Transverse colon (tissue), 4 donors: ENCODE measurements at regions not wholly inside any gene's neighbourhood (a gene's known extent, or its start where the extent isn't known, plus 50 kb on each side); places are given as distances from the start of the nearest gene placed in this dataset.

Source experiments
- DNase-seq: peaks from one replicate; pipeline ENCODE4 v3.0.0-alpha.2; 2019
- H3K27ac ChIP-seq, 4 donors: fragments of 200-600 bp; sonication (generic); 2 replicates each; pipeline ENCODE4 v1.5.1; 2016 to 2018; ENCODE audit warnings: inconsistent platforms in 4 of 4
- H3K27me3 ChIP-seq: fragments of 200-600 bp; sonication (generic); 2 replicates; pipeline ENCODE4 v1.5.1; 2017; ENCODE audit warnings: inconsistent platforms
- H3K36me3 ChIP-seq, 4 donors: fragments of 200-600 bp; sonication (generic); 2 replicates each; pipeline ENCODE4 v1.5.1; 2017 to 2019; ENCODE audit warnings: inconsistent platforms in 4 of 4
- H3K4me1 ChIP-seq, 4 donors: fragments of 200-600 bp; sonication (generic); 2 replicates each; pipeline ENCODE4 v1.5.1; 2017 to 2020; ENCODE audit warnings: inconsistent platforms in 4 of 4
- H3K4me3 ChIP-seq, 4 donors: fragments of 200-600 bp; sonication (generic); 1 replicate in 1 of 4; 2 replicates in 3 of 4; pipeline versions ENCODE4 v1.5.1 to v1.6.1; 2017 to 2019; ENCODE audit warnings: inconsistent platforms in 4 of 4
- H3K9me3 ChIP-seq, 2 donors: fragments of 200-600 bp; sonication (generic); 2 replicates each; pipeline ENCODE4 v1.5.1; 2017 to 2019; ENCODE audit warnings: inconsistent platforms in 2 of 2
- EP300 ChIP-seq: sonication (generic); formaldehyde crosslinking; IDR thresholded peaks from one replicate; pipeline ENCODE4 v1.6.1; 2017; ENCODE audit warnings: antibody characterized with exemption, low read depth
- POLR2A ChIP-seq: fragments of 450-650 bp; IDR thresholded peaks from one replicate; pipeline ENCODE4 v1.6.1; 2016; ENCODE audit warnings: antibody characterized with exemption, mild to moderate bottlenecking, moderate library complexity
- POLR2AphosphoS5 ChIP-seq, 3 donors: sonication (generic); formaldehyde crosslinking; IDR thresholded peaks; one replicate each; pipeline ENCODE4 v1.6.1; 2016; ENCODE audit warnings: antibody characterized with exemption in 3 of 3
- WGBS, 2 donors: methylation state at CpG; one replicate each; pipeline ENCODE4 v1.1.5; 2018; ENCODE audit warnings: low coverage in 1 of 2; 5-methylcytosine and 5-hydroxymethylcytosine counted together
- in situ Hi-C, 4 donors: fragments of 200-750 bp; cut with MboI; loops; one replicate each; pipeline versions ENCODE4 v1.15.0 to v1.15.1; 2017; ENCODE audit warnings: low sequenced_read_pairs in 3 of 4, low pct_ligation_motif_present in 1 of 4, low pct_unique_long_range_greater_than_20kb in 1 of 4
- intact Hi-C: fragments of 100-400 bp; cut with DNase I; formaldehyde crosslinking; loops from one replicate; pipeline ENCODE4 v1.15.1; 2023; ENCODE audit warnings: low total_unique reads
- TF ChIP-seq, protein P1 (sequence below), 5 experiments: fragments of 200-600 bp in 3 of 5; fragments of 450-650 bp in 2 of 5; sonication (generic) in 3 of 5; IDR thresholded peaks; 1 replicate in 2 of 5; 2 replicates in 3 of 5; pipeline ENCODE4 v1.5.1; 2016 to 2017; ENCODE audit warnings: antibody characterized with exemption in 5 of 5, inconsistent platforms in 3 of 5, mild to moderate bottlenecking in 2 of 5, moderate library complexity in 1 of 5

DNA sequence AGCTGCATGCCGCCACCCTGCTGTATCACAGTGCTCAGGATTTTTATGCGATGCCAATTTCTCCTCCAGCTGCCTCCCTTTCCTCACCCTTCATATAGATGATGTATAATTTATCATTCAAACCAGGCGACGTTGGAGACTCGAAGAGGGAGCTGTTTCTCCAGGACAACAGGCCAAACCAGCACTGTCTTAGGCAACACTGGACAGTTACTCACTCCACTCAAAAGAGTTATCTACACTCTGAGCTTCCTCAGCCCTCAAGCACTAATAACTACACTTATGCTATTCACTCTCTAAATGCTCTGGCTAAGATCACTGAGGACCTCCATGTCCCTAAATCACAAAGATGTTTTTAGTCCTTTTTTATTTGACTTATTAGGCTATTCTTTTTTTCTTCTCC is 87.3 kb upstream of the RFC3 start:
- in situ Hi-C loops: no loop called here
- no peak overlapping the region for H3K27ac ChIP-seq
- intact Hi-C loops: loop anchor here (5.0 kb wide), 1 partner anchor 1283 kb away; no protein-coding TSS in a partner anchor

DNA sequence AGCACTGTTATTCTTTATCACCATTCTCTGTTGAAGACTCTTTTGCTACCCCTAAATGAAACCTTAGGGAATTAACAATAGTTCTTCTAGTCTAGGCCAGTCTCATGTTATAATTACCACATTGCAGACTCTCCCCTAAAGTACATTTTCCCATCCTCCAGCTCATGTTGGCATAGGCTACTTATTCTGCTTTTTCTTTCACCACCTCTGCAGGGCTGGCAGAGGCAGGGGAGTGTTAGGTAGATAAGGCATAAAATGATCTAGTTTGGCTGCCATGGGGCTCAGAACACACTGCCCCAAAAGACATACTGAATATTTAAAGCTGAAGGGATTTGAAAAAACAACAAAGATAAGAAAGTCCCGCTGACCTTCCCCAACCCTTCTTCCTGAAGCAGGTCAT is 82.7 kb upstream of the RFC3 start:
- Histone ChIP-seq H3K27me3 (no peaks in the 10 kb centered on the region), H3K9me3 (no peaks in the 10 kb centered on the region), H3K27ac (no peak overlapping the region), H3K4me3 (no peak overlapping the region), H3K4me1 (no peaks in the 10 kb centered on the region), H3K36me3 (no peaks in the 10 kb centered on the region)
- DNase-seq: no peak
- in situ Hi-C loops: no loop called here
- TF ChIP-seq POLR2AphosphoS5 (IDR thresholded peaks at IDR 0.05) (no peak), POLR2A (no peak), EP300 (no peak)
- WGBS, 2 donors: 61 to 67% methylated on average over 1 of the region's 1 CpG
- intact Hi-C loops: loop anchor here (5.0 kb wide), 1 partner anchor 1823 kb away; no protein-coding TSS in a partner anchor

More for the DNA sequence above, 87.3 kb upstream of the RFC3 start:
- no peaks in the 10 kb centered on the region for H3K27me3 ChIP-seq
- WGBS, 2 donors: 95 to 99% methylated on average over 4 to 5 of the region's 5 CpGs
- no peak for DNase-seq
- H3K36me3 ChIP-seq: no peaks in the 10 kb centered on the region
- H3K9me3 ChIP-seq: no peaks in the 10 kb centered on the region
- H3K4me3 ChIP-seq: no peak overlapping the region
- TF ChIP-seq, protein P1, sequence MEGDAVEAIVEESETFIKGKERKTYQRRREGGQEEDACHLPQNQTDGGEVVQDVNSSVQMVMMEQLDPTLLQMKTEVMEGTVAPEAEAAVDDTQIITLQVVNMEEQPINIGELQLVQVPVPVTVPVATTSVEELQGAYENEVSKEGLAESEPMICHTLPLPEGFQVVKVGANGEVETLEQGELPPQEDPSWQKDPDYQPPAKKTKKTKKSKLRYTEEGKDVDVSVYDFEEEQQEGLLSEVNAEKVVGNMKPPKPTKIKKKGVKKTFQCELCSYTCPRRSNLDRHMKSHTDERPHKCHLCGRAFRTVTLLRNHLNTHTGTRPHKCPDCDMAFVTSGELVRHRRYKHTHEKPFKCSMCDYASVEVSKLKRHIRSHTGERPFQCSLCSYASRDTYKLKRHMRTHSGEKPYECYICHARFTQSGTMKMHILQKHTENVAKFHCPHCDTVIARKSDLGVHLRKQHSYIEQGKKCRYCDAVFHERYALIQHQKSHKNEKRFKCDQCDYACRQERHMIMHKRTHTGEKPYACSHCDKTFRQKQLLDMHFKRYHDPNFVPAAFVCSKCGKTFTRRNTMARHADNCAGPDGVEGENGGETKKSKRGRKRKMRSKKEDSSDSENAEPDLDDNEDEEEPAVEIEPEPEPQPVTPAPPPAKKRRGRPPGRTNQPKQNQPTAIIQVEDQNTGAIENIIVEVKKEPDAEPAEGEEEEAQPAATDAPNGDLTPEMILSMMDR (IDR thresholded peaks at IDR 0.05): no peak
- TF ChIP-seq POLR2AphosphoS5 (IDR thresholded peaks at IDR 0.05) (no peak), POLR2A (no peak), EP300 (no peak)
- H3K4me1 ChIP-seq: peaks cover 0 to 5% (median 0%) of the 10 kb centered on the region in 4 donors

GRCh38 chr13:33739254-33739653 is 78.7 kb upstream of the RFC3 start:
- H3K4me1 ChIP-seq: no peaks in the 10 kb centered on the region
- no peak overlapping the region for H3K4me3 ChIP-seq
- H3K27me3 ChIP-seq: no peaks in the 10 kb centered on the region
- no peak for DNase-seq
- H3K36me3 ChIP-seq: no peaks in the 10 kb centered on the region
- intact Hi-C loops: loop anchor here (5.0 kb wide), 1 partner anchor 1827 kb away; no protein-coding TSS in a partner anchor
- no peaks in the 10 kb centered on the region for H3K9me3 ChIP-seq
- WGBS, 2 donors: 75 to 96% methylated on average over 3 to 4 of the region's 4 CpGs
- in situ Hi-C loops: no loop called here
- TF ChIP-seq POLR2A (no peak), EP300 (no peak), POLR2AphosphoS5 (IDR thresholded peaks at IDR 0.05) (no peak)
- TF ChIP-seq, protein P1 (IDR thresholded peaks at IDR 0.05): no peak
- no peak overlapping the region for H3K27ac ChIP-seq

- Histone ChIP-seq H3K9me3 (no peaks in the 10 kb centered on the region), H3K27ac (no peak overlapping the region), H3K36me3 (no peaks in the 10 kb centered on the region), H3K4me3 (no peak overlapping the region), H3K4me1 (peaks cover 0 to 4% (median under 1%) of the 10 kb centered on the region in 4 donors), H3K27me3 (no peaks in the 10 kb centered on the region)
- DNase-seq: no peak
- TF ChIP-seq POLR2A (no peak), EP300 (no peak), POLR2AphosphoS5 (IDR thresholded peaks at IDR 0.05) (no peak)
- TF ChIP-seq, protein P1 (IDR thresholded peaks at IDR 0.05): no peak
- WGBS, 2 donors: 39 to 76% methylated on average over 2 of the region's 2 CpGs
- in situ Hi-C loops: no loop called here
- intact Hi-C loops: no loop called here
Measured at GRCh38 chr13:33740134-33740538, 77.8 kb upstream of the RFC3 start.

GRCh38 chr13:33742321-33742720 is 75.6 kb upstream of the RFC3 start:
- in situ Hi-C loops: no loop called here

More at GRCh38 chr13:33742321-33742720, 75.6 kb upstream of the RFC3 start:
- no peak overlapping the region for H3K27ac ChIP-seq
- no peak overlapping the region for H3K4me3 ChIP-seq
- no peaks in the 10 kb centered on the region for H3K36me3 ChIP-seq
- DNase-seq: no peak
- H3K27me3 ChIP-seq: no peaks in the 10 kb centered on the region
- intact Hi-C loops: no loop called here
- H3K9me3 ChIP-seq: no peaks in the 10 kb centered on the region
- 93 to 100% methylated on average over 1 to 4 of the region's 4 CpGs for WGBS, 2 donors
- TF ChIP-seq EP300: no peak
- H3K4me1 ChIP-seq: peaks cover 0 to 8% (median 2%) of the 10 kb centered on the region in 4 donors
